ENCODE measurements at regions not wholly inside any gene's neighbourhood (a gene's known extent, or its start where the extent isn't known, plus 50 kb on each side); places are given as distances from the start of the nearest gene placed in this dataset.

DNA sequence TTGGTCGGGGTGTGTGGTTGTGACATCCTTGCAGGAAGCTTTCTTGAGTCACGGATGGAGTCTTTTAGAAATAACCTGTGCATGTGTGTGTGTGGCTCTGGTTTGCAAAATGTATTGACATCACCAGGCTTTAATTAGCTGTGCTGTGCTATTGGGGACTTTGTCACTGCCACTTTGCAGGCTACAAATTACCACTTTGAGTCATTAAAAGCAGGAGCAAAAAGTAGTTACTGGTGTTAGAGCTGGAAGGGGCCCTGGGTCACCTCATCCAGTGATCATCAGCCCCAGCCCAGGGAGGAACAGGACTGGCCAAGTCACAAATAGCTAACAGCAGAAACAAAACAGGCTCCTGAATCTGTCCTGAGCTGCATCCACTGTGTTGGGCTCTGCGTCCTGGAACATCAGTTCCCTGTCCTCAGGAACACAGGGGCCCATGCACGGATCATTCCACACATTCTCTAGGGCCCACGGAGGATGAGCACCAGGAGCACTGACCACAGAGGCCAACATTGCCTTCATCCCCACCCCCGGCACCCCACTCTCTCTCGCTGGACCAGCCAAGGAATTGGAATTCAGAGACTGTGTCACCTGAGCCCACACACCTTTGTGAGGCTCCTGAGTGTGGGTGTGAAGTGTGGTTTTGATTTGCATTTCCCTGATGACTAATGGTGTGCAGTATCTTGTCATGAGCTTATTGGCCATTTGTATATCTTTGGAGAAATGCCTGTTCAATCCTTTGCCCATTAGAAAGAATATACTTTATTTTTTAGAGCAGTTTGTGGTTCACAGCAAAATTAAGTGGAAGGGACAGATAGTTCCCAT, 280.1 kb upstream of the C1orf174 start:
- TF ChIP-seq, protein P1, sequence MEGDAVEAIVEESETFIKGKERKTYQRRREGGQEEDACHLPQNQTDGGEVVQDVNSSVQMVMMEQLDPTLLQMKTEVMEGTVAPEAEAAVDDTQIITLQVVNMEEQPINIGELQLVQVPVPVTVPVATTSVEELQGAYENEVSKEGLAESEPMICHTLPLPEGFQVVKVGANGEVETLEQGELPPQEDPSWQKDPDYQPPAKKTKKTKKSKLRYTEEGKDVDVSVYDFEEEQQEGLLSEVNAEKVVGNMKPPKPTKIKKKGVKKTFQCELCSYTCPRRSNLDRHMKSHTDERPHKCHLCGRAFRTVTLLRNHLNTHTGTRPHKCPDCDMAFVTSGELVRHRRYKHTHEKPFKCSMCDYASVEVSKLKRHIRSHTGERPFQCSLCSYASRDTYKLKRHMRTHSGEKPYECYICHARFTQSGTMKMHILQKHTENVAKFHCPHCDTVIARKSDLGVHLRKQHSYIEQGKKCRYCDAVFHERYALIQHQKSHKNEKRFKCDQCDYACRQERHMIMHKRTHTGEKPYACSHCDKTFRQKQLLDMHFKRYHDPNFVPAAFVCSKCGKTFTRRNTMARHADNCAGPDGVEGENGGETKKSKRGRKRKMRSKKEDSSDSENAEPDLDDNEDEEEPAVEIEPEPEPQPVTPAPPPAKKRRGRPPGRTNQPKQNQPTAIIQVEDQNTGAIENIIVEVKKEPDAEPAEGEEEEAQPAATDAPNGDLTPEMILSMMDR (IDR thresholded peaks at IDR 0.05) = no peak
- no peak for TF ChIP-seq EP300 (IDR thresholded peaks at IDR 0.05)
- no peak for TF ChIP-seq POLR2A (IDR thresholded peaks at IDR 0.05)

Measured in tibial nerve (tissue), 4 donors.